GM12865 (cell line): ENCODE measurements at regions not wholly inside any gene's neighbourhood (a gene's known extent, or its start where the extent isn't known, plus 50 kb on each side); places are given as distances from the start of the nearest gene placed in this dataset.

ENCODE experiments used
- DNase-seq: peaks from one replicate; pipeline ENCODE4 v3.0.0; 2010; ENCODE audit warnings: low read depth
- H3K4me3 ChIP-seq: 2 replicates; pipeline ENCODE4 v1.5.1; 2011; ENCODE audit warnings: mild to moderate bottlenecking, low read depth, low read length, control low read depth
- CTCF ChIP-seq: IDR thresholded peaks from 2 replicates; pipeline ENCODE4 v1.5.1; 2011; ENCODE audit warnings: low read length, control low read depth, low read depth, inconsistent platforms; ENCODE audit not compliant: insufficient read depth; ENCODE audit errors: missing control alignments

- TF ChIP-seq CTCF: no peak
- no peak for DNase-seq
Measured at GRCh38 chr2:145066151-145066661, 546.3 kb upstream of the ZEB2 start.

GRCh38 chr2:145065342-145065741 lies 545.4 kb upstream of the ZEB2 start:
- no peak overlapping the region for H3K4me3 ChIP-seq
- no peak for TF ChIP-seq CTCF
- no peak for DNase-seq

More at GRCh38 chr2:145066151-145066661, 546.3 kb upstream of the ZEB2 start:
- no peak overlapping the region for H3K4me3 ChIP-seq

GRCh38 chr2:145064511-145064910 lies 544.6 kb upstream of the ZEB2 start:
- no peak overlapping the region for H3K4me3 ChIP-seq
- no peak for TF ChIP-seq CTCF
- no peak for DNase-seq

GRCh38 chr2:145060876-145061275 lies 541.0 kb upstream of the ZEB2 start:
- DNase-seq: no peak
- H3K4me3 ChIP-seq: no peak overlapping the region
- no peak for TF ChIP-seq CTCF

DNA sequence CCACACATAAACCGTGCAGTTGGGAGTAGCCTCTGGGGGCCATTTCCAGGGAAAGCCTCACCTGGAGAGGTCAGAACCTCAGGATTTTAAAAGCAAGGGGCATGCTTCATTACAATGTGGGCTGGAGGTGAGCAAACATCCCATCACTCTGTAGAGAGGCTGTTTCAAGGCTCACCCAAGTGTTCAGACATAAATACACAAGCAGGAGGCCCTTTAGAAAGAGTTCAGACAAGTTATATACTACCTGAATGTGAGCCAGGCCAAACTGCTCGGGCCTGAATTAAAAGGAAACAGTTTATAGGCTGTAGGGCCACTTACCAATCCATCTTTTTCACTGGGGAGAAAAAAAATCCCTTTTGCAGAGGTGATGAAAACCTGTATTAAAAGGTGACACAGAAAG lies 540.0 kb upstream of the ZEB2 start:
- TF ChIP-seq CTCF: no peak
- no peak overlapping the region for H3K4me3 ChIP-seq
- no peak for DNase-seq

- H3K4me3 ChIP-seq: no peak overlapping the region
- DNase-seq: no peak
- no peak for TF ChIP-seq CTCF
Measured at GRCh38 chr2:145059343-145059742, 539.4 kb upstream of the ZEB2 start.

- no peak overlapping the region for H3K4me3 ChIP-seq
- no peak for DNase-seq
- no peak for TF ChIP-seq CTCF
Measured at GRCh38 chr2:145058457-145058856, 538.5 kb upstream of the ZEB2 start.
